KMS-11 (cell line): ENCODE measurements at regions not wholly inside any gene's neighbourhood (a gene's known extent, or its start where the extent isn't known, plus 50 kb on each side); places are given as distances from the start of the nearest gene placed in this dataset.

Experiments used
- H2AFZ ChIP-seq: fragments of 200-600 bp; sonication (generic); 2 replicates; pipeline ENCODE4 v1.6.1; 2016; ENCODE audit warnings: antibody characterized with exemption, mixed run types, low read depth
- H3K27ac ChIP-seq: fragments of 200-600 bp; sonication (generic); 2 replicates; pipeline ENCODE4 v1.6.1; 2016; ENCODE audit warnings: mild to moderate bottlenecking, mixed run types
- H3K27me3 ChIP-seq: fragments of 200-600 bp; sonication (generic); 2 replicates; pipeline ENCODE4 v1.6.1; 2017; ENCODE audit warnings: mild to moderate bottlenecking, low read depth, mixed run types, moderate library complexity; ENCODE audit not compliant: insufficient read depth
- H3K36me3 ChIP-seq: fragments of 200-600 bp; sonication (generic); 2 replicates; pipeline ENCODE4 v1.6.1; 2017; ENCODE audit warnings: mild to moderate bottlenecking, mixed run types; ENCODE audit not compliant: insufficient read depth
- H3K4me1 ChIP-seq: fragments of 200-600 bp; sonication (generic); 2 replicates; pipeline ENCODE4 v1.6.1; 2016; ENCODE audit warnings: mild to moderate bottlenecking, low read depth, mixed run types; ENCODE audit not compliant: poor library complexity, severe bottlenecking
- H3K4me2 ChIP-seq: fragments of 200-600 bp; sonication (generic); 2 replicates; pipeline ENCODE4 v1.7.0; 2016; ENCODE audit warnings: mild to moderate bottlenecking, mixed run types
- H3K4me3 ChIP-seq: fragments of 200-600 bp; sonication (generic); IDR thresholded peaks from 2 replicates; pipeline ENCODE4 v1.6.1; 2017; ENCODE audit warnings: low read depth, low read length, mixed read lengths; ENCODE audit not compliant: insufficient read depth
- H3K79me2 ChIP-seq: fragments of 200-600 bp; sonication (generic); 2 replicates; pipeline ENCODE4 v1.6.1; 2016; ENCODE audit warnings: low read depth, mixed run types; ENCODE audit not compliant: insufficient read depth
- H3K9ac ChIP-seq: fragments of 200-600 bp; sonication (generic); 2 replicates; pipeline ENCODE4 v1.6.1; 2016; ENCODE audit warnings: mild to moderate bottlenecking, mixed run types
- H4K20me1 ChIP-seq: fragments of 200-600 bp; sonication (generic); 2 replicates; pipeline ENCODE4 v1.6.1; 2016; ENCODE audit warnings: mild to moderate bottlenecking, mixed run types; ENCODE audit not compliant: insufficient read depth
- TF ChIP-seq, protein P1 (sequence below): fragments of 200-600 bp; sonication (generic); conservative IDR thresholded peaks from 2 replicates; pipeline ENCODE4 v1.6.1; 2017; ENCODE audit warnings: low read depth, mild to moderate bottlenecking, antibody characterized with exemption, low read length, moderate library complexity, mixed read lengths

DNA sequence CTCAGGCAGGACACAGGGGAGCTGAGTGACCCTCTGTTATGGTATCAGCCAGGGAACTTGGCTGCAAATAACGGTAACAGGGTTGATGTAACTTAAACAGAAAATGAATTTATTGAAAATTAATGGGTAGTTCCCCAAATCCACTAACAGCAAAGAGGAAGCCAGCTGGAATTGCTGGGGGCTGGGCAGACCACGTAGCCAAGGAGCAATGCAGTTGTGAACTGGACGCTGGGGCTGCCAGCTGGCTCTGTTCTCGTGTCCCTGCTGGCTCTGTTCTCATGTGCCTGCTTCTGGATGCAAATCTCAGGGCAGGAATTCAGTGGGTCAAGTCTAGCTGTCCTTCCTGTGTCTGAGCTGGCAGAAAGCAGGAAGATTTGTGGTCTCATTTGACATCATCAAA is 1383.3 kb upstream of the TMEM132C start:
- Histone ChIP-seq H3K9ac (no peak overlapping the region), H4K20me1 (no peaks in the 10 kb centered on the region), H2AFZ (no peak overlapping the region), H3K4me1 (no peaks in the 10 kb centered on the region), H3K36me3 (no peaks in the 10 kb centered on the region), H3K4me2 (no peak overlapping the region), H3K27ac (no peak overlapping the region), H3K27me3 (no peaks in the 10 kb centered on the region), H3K79me2 (no peaks in the 10 kb centered on the region), H3K4me3 (no peak overlapping the region)
- TF ChIP-seq, protein P1, sequence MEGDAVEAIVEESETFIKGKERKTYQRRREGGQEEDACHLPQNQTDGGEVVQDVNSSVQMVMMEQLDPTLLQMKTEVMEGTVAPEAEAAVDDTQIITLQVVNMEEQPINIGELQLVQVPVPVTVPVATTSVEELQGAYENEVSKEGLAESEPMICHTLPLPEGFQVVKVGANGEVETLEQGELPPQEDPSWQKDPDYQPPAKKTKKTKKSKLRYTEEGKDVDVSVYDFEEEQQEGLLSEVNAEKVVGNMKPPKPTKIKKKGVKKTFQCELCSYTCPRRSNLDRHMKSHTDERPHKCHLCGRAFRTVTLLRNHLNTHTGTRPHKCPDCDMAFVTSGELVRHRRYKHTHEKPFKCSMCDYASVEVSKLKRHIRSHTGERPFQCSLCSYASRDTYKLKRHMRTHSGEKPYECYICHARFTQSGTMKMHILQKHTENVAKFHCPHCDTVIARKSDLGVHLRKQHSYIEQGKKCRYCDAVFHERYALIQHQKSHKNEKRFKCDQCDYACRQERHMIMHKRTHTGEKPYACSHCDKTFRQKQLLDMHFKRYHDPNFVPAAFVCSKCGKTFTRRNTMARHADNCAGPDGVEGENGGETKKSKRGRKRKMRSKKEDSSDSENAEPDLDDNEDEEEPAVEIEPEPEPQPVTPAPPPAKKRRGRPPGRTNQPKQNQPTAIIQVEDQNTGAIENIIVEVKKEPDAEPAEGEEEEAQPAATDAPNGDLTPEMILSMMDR, result no peak

DNA sequence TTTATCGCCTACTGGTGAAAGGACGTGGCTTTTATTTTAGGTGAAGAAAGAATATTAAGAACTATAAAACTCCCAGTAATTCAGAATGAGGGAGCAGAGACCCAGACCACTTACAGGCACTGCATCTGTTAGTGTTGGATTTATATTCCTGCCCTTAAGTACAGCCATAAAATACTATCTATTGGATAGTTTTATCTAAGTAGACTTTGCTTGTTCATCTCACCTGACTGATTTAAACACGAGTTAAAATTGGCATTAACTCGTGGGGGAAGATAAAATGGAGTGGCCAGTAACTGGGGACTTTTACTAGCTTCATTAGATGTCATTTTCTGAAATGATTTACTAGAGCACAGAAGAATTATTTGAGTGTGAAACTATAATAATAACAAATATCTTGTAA is 1377.5 kb upstream of the TMEM132C start:
- Histone ChIP-seq H3K79me2 (no peaks in the 10 kb centered on the region), H3K27ac (no peak overlapping the region), H3K4me3 (no peak overlapping the region), H3K36me3 (no peaks in the 10 kb centered on the region), H3K4me1 (no peaks in the 10 kb centered on the region), H4K20me1 (no peaks in the 10 kb centered on the region), H3K9ac (no peak overlapping the region), H2AFZ (no peak overlapping the region), H3K4me2 (no peak overlapping the region), H3K27me3 (no peaks in the 10 kb centered on the region)
- TF ChIP-seq, protein P1, result no peak

DNA sequence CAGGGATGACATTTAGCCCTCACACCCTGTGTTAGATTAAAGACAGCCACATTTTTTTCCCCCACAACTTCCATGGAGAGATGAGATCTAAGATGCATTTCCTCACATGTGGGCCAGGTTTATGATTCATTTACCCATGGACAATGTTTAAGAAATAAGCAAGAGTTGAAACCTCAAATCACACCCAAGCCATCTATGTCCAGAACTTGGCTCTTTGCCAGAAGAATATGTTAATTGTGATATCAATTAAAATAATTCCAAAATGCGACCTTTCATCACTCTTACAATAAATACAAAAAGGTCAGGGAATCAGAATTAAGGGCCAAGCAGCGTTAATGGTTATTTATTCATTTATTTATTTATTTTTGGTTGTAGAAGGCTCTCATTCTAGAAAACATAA is 1376.9 kb upstream of the TMEM132C start:
- TF ChIP-seq, protein P1, result no peak
- Histone ChIP-seq H3K36me3 (no peaks in the 10 kb centered on the region), H3K27me3 (no peaks in the 10 kb centered on the region)

DNA sequence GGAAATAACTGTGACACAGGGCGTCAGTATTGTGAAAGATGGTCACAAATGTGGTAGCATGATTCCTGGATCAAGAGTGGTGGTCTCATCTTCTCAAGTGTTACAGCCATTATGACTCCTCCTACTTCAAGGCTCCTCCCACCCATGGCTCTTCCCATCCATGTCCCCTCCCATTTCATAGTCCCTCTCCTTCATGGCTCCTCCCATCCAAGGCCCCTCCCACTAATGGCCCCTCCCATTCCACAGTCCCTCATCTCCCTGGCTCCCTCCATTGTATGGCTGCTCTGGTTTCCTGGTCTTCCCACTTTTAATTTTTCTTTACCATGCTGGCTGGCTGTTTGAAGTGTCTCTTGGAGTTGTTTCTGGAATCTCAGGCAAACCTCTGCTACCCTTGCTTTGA is 1375.2 kb upstream of the TMEM132C start:
- TF ChIP-seq, protein P1, result no peak
- no peak overlapping the region for H3K4me2 ChIP-seq
- no peaks in the 10 kb centered on the region for H4K20me1 ChIP-seq
- no peak overlapping the region for H3K9ac ChIP-seq
- no peak overlapping the region for H3K4me3 ChIP-seq
- H3K79me2 ChIP-seq, result no peaks in the 10 kb centered on the region
- H2AFZ ChIP-seq, result no peak overlapping the region
- H3K27ac ChIP-seq, result no peak overlapping the region
- H3K27me3 ChIP-seq, result no peaks in the 10 kb centered on the region
- H3K36me3 ChIP-seq, result no peaks in the 10 kb centered on the region
- no peaks in the 10 kb centered on the region for H3K4me1 ChIP-seq

More for the DNA sequence above, 1376.9 kb upstream of the TMEM132C start:
- H3K4me3 ChIP-seq, result no peak overlapping the region
- no peaks in the 10 kb centered on the region for H4K20me1 ChIP-seq
- H3K4me1 ChIP-seq, result no peaks in the 10 kb centered on the region
- H3K9ac ChIP-seq, result no peak overlapping the region
- H3K79me2 ChIP-seq, result no peaks in the 10 kb centered on the region
- H3K4me2 ChIP-seq, result no peak overlapping the region
- no peak overlapping the region for H2AFZ ChIP-seq
- no peak overlapping the region for H3K27ac ChIP-seq
